H1 (cell line): ENCODE measurements at regions not wholly inside any gene's neighbourhood (a gene's known extent, or its start where the extent isn't known, plus 50 kb on each side); places are given as distances from the start of the nearest gene placed in this dataset.

ENCODE experiments used
- BRCA1 ChIP-seq: IDR thresholded peaks from 2 replicates; pipeline ENCODE4 v1.6.1; 2012; ENCODE audit warnings: low read depth, low read length, improper control_type of control experiment
- NRF1 ChIP-seq: IDR thresholded peaks from 2 replicates; pipeline ENCODE4 v1.6.1; 2011; ENCODE audit warnings: mild to moderate bottlenecking, low read depth, low read length, improper control_type of control experiment
- PHF8 ChIP-seq: fragments of 200-600 bp; sonication (generic); conservative IDR thresholded peaks from 2 replicates; pipeline ENCODE4 v1.7.1; 2012; ENCODE audit warnings: low read depth, mild to moderate bottlenecking, inconsistent platforms, low read length, moderate library complexity

GRCh38 chr14:27002179-27002578 is 404.3 kb upstream of the NOVA1 start (continued):
- no peak for TF ChIP-seq PHF8
- TF ChIP-seq NRF1: no peak
- no peak for TF ChIP-seq BRCA1
